GM21526 (cell line): ENCODE measurements at regions not wholly inside any gene's neighbourhood (a gene's known extent, or its start where the extent isn't known, plus 50 kb on each side); places are given as distances from the start of the nearest gene placed in this dataset.

ENCODE experiments used
- ATAC-seq: cut with Tn5 transposase; IDR thresholded peaks from one replicate; pipeline ENCODE4 v1.9.1; 2021; ENCODE audit warnings: moderate library complexity; ENCODE audit not compliant: unreplicated experiment, low FRiP score

GRCh38 chr11:45525393-45525792 is 140.0 kb downstream of the CHST1 start:
- no peak for ATAC-seq

GRCh38 chr11:45523760-45524159 is 141.7 kb downstream of the CHST1 start:
- no peak for ATAC-seq

DNA sequence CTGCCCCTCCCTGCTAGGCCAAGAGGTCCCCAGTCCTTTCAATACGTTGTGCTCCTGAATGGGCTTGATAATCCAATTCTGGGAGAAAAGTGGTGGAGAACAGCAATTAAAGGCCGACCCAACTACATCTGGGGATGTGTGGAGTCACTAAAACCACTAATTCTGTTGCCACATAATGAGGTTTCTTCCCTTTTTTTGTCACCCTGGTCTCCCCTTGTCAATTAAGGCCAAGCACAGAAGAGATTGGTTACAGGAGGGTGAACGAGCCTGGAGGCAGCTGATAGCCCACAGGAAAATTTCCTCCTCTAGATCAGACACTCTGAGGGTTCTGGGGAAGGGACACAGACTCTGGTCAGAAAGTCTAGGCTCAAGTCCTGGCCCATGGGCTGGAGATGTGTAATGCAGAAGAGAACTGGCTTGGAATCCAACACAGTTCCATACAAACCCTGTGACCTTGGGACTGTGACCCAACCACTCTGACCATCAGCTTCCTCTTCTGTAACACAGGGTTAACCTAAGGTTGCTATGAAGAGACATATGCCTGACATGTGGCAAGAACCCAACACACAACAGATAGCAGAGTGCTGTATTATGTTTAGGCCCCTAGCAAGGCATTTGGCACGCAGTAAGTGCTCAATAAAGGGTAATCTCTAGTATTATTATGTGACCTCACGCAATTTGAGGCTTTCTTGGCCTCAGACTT is 146.4 kb downstream of the CHST1 start:
- no peak for ATAC-seq

GRCh38 chr11:45518141-45518832 is 147.1 kb downstream of the CHST1 start:
- no peak for ATAC-seq

- no peak for ATAC-seq
Observed at GRCh38 chr11:45517171-45517770, 148.2 kb downstream of the CHST1 start.

DNA sequence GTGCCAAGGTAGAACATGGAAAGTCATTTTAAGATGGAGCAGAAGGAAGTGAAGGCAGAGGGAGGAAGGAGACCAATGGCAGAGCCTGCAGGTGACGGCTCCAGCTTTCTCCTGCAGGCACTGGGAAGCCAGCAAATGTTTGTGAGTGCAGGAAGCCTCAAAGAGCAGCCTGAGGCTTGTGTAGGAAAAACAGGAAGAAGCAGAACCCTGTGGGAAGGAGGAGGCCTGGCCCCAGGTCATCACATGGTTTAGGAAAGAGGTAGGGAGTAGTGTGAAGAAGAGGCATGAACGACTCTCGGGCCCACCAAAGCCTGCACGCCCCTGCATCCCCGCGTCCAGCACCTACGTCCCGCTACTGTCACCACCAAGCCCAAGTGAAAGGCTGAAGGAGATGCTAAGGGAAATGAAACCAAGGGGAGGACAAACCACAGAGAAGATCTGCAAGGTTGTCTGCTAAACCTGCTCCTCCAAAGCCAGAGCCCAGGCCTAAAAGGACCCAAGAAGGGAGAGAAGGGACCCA is 151.5 kb downstream of the CHST1 start:
- no peak for ATAC-seq

- ATAC-seq, result no peak
Observed at GRCh38 chr11:45512471-45513148, 152.8 kb downstream of the CHST1 start.

GRCh38 chr11:45511566-45511965 is 153.9 kb downstream of the CHST1 start:
- no peak for ATAC-seq

- no peak for ATAC-seq
Observed at GRCh38 chr11:45507916-45508315, 157.5 kb downstream of the CHST1 start.

DNA sequence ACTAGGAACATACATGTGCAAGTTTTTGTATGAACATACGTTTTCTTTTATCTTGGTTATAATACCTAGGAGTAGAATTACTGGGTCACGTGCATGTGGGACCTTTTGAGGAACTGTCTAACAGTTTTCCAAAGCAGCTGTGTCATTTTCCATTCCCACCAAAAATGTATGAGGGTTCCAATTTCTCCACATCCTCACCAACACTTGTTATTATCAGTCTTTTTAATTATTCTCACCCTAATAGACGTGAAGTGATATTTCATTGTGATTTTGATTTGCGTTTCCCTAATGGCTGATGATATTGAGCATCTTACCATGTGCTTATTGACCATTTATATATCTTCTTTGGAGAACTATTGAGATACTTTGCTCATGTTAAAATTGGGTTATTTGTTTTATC is 162.1 kb downstream of the CHST1 start:
- no peak for ATAC-seq

GRCh38 chr11:45502226-45502545 is 163.2 kb downstream of the CHST1 start:
- no peak for ATAC-seq

GRCh38 chr11:45501392-45502225 is 163.8 kb downstream of the CHST1 start:
- no peak for ATAC-seq

DNA sequence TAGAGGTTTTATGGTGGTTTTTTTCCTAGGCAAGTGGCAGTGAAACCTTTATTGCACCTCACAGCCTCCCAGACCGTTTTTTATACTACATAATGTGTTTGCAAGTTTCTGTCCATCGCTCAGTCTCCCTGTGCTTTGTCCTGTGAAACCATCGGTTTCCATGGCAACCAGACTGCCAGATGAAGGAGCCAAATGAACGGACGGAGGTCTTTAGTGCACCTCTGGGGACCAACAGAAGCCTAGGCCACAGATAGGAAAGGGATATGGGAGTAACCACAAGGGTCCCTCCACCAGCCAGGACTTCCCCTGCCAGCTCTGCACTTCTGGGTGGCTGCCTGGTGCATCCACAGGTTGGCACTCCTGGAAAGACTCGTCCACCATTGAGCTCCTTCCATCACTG is 165.0 kb downstream of the CHST1 start:
- ATAC-seq, result no peak

DNA sequence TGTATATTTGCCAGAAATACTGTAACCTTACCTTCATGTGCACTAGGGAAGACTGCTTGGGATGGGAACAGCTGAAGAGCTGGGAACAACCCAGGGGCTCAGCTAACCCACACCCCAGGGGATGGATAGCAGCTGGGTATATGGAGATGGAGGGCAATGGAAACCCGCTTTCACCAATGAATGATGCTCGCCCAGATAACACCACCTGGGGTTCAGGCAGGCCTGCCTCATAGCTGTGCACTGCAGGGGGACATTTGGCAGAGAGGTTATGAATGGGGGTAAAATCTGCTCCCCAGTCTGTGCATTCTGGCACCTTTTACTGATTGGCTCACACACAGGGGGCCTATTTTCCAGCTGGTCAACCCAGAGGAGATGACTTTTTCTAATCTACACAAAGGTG is 170.7 kb downstream of the CHST1 start:
- ATAC-seq, result no peak

- no peak for ATAC-seq
Observed at GRCh38 chr11:45489281-45489905, 176.0 kb downstream of the CHST1 start.

GRCh38 chr11:45486461-45486860 is 179.0 kb downstream of the CHST1 start:
- no peak for ATAC-seq

DNA sequence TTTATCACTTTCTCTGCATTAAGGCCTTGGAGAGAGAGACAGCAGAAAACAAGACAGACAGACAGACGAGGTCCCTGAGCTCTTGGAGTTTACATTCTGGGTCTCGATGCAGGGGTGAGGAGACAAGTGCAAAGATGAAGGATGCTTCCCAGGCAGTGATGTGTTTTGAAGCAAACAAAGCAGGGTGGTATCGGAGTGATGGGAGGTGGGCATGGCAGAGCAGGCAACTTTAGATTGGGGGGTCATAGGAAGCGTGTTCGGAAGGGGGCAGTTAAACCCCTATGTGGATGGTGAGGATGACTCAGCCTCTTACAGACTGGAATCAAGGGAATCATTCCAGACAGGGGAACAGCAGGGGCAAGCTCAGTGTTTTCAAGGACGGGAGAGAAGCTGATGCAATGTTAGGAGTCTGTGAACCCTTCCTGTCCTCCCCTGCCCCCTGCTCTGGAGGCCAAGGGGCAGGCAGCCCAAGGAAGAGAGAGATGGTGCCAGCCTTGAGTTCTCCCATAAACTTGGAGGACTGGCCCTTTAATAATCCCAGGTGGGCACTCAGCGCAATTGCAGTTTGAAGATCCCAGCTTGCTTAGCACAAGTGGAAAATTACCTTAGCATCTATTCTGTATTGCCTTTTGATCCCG is 180.2 kb downstream of the CHST1 start:
- ATAC-seq, result no peak

- ATAC-seq, result no peak
Observed at GRCh38 chr11:45484326-45484883, 181.0 kb downstream of the CHST1 start.

DNA sequence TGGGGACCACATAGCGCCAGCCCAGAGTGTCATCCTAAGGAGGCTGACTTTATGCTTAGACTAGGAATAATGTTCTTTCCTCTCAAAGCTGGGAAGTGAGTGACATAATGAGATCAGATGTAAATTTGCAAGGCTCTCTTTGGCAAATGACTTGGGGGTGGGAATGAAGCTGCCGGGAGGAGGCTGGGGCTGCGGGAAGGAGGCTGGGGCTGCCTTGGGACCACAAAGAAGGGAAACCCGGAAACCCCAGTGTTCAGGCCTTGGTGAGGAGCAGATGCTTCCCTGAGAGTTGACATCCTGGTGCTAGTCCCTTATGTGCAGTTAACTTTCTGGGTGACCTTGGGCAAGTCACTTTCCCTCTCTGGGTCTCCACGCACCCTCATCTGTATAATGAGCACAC is 182.0 kb downstream of the CHST1 start:
- no peak for ATAC-seq
